ENCODE measurements at regions not wholly inside any gene's neighbourhood (a gene's known extent, or its start where the extent isn't known, plus 50 kb on each side); places are given as distances from the start of the nearest gene placed in this dataset.

GRCh38 chr20:40932436-40932835 is 96.2 kb upstream of the TOP1 start:
- Histone ChIP-seq H3K4me1 (ENCODE audit: control insufficient read depth, extremely low read depth, insufficient read depth, low read length) (no peaks in the 10 kb centered on the region), H3K27me3 (ENCODE audit: control insufficient read depth in 2 of 2, insufficient read depth in 2 of 2, low read length in 2 of 2) (no peaks in the 10 kb centered on the region), H3K9ac (replicated peaks; ENCODE audit: extremely low read depth, insufficient read depth, low read length) (no peak overlapping the region), H3K79me2 (ENCODE audit: control insufficient read depth, insufficient read depth, low read length) (no peaks in the 10 kb centered on the region), H3K4me3 (replicated peaks in 1 of 3; ENCODE audit: insufficient read depth in 1 of 3, low read depth in 1 of 3, low read length in 3 of 3) (no peak overlapping the region), H3K36me3 (ENCODE audit: control insufficient read depth in 2 of 2, extremely low read depth in 1 of 2, insufficient read depth in 2 of 2, low read length in 2 of 2) (no peaks in the 10 kb centered on the region), H2AFZ (ENCODE audit: low read depth, low read length) (no peak overlapping the region), H3K4me2 (ENCODE audit: insufficient read depth, low read length) (no peak overlapping the region), H3K9me1 (replicated peaks; ENCODE audit: control insufficient read depth, extremely low read depth, insufficient read depth, low read length) (no peaks in the 10 kb centered on the region), H3K27ac (ENCODE audit: insufficient read depth, low read depth, low read length) (no peak overlapping the region), H3K9me3 (replicated peaks; ENCODE audit: control insufficient read depth, insufficient read depth, low read length) (no peaks in the 10 kb centered on the region), H4K20me1 (replicated peaks; ENCODE audit: control insufficient read depth, extremely low read depth, insufficient read depth, low read length) (no peaks in the 10 kb centered on the region)
- TF ChIP-seq GATA2 (IDR thresholded peaks at IDR 0.05; ENCODE audit: insufficient read depth, insufficient read length, low read depth, low read length) (no peak), JUN (IDR thresholded peaks at IDR 0.05; ENCODE audit: borderline replicate concordance, insufficient read depth, insufficient read length, low read depth) (no peak), POLR2A (IDR thresholded peaks at IDR 0.05; ENCODE audit: low read depth, low read length) (no peak), FOS (IDR thresholded peaks at IDR 0.05; ENCODE audit: borderline replicate concordance, insufficient read depth, low read length) (no peak)
- ChIA-PET CTCF (interaction anchor here (0.7 to 0.9 kb wide), 2 partner anchors 79 to 191 kb away, joined by 3 read pairs; no protein-coding TSS in a partner anchor), POLR2A (no interaction called here)
- intact Hi-C loops (cut with micrococcal nuclease) (no loop called here), dilution Hi-C loops (cut with MboI; ENCODE audit: extremely low pct_ligation_motif_present, low sequenced_read_pairs) (no loop called here)
- BruUV-seq (replicated peaks), result no TSS peak
- DNase-seq (ENCODE audit: low read depth, low spot score), result no peak
- no peak for FAIRE-seq

GRCh38 chr20:40933758-40934157 is 94.9 kb upstream of the TOP1 start:
- Histone ChIP-seq H2AFZ (ENCODE audit: low read depth, low read length) (no peak overlapping the region), H3K4me2 (ENCODE audit: insufficient read depth, low read length) (no peak overlapping the region), H4K20me1 (replicated peaks; ENCODE audit: control insufficient read depth, extremely low read depth, insufficient read depth, low read length) (no peaks in the 10 kb centered on the region), H3K9me1 (replicated peaks; ENCODE audit: control insufficient read depth, extremely low read depth, insufficient read depth, low read length) (no peaks in the 10 kb centered on the region), H3K4me1 (ENCODE audit: control insufficient read depth, extremely low read depth, insufficient read depth, low read length) (no peaks in the 10 kb centered on the region), H3K9ac (replicated peaks; ENCODE audit: extremely low read depth, insufficient read depth, low read length) (no peak overlapping the region), H3K9me3 (replicated peaks; ENCODE audit: control insufficient read depth, insufficient read depth, low read length) (no peaks in the 10 kb centered on the region), H3K27me3 (ENCODE audit: control insufficient read depth in 2 of 2, insufficient read depth in 2 of 2, low read length in 2 of 2) (no peaks in the 10 kb centered on the region), H3K4me3 (replicated peaks in 1 of 3; ENCODE audit: insufficient read depth in 1 of 3, low read depth in 1 of 3, low read length in 3 of 3) (no peak overlapping the region), H3K36me3 (ENCODE audit: control insufficient read depth in 2 of 2, extremely low read depth in 1 of 2, insufficient read depth in 2 of 2, low read length in 2 of 2) (no peaks in the 10 kb centered on the region), H3K27ac (ENCODE audit: insufficient read depth, low read depth, low read length) (no peak overlapping the region), H3K79me2 (ENCODE audit: control insufficient read depth, insufficient read depth, low read length) (no peaks in the 10 kb centered on the region)
- TF ChIP-seq GATA2 (IDR thresholded peaks at IDR 0.05; ENCODE audit: insufficient read depth, insufficient read length, low read depth, low read length) (no peak), JUN (IDR thresholded peaks at IDR 0.05; ENCODE audit: borderline replicate concordance, insufficient read depth, insufficient read length, low read depth) (no peak), FOS (IDR thresholded peaks at IDR 0.05; ENCODE audit: borderline replicate concordance, insufficient read depth, low read length) (no peak), EZH2 (IDR thresholded peaks at IDR 0.05; ENCODE audit: borderline replicate concordance, low read depth, low read length, severe bottlenecking) (no peak), MAX (IDR thresholded peaks at IDR 0.05; ENCODE audit: insufficient read depth, insufficient read length) (no peak), POLR2A (IDR thresholded peaks at IDR 0.05; ENCODE audit: low read depth, low read length) (no peak), CTCF (IDR thresholded peaks at IDR 0.05; ENCODE audit: extremely low read depth in 1 of 2, insufficient read depth in 1 of 2, low read depth in 1 of 2, low read length in 2 of 2) (no peak), MYC (IDR thresholded peaks at IDR 0.05; ENCODE audit: low read depth, low read length) (no peak), POLR2AphosphoS5 (IDR thresholded peaks at IDR 0.05; ENCODE audit: insufficient read depth, low read depth, low read length) (no peak)
- DNase-seq (ENCODE audit: low read depth, low spot score) (no peak), FAIRE-seq (no peak)
- BruUV-seq (replicated peaks), result no TSS peak
- POLR2A ChIA-PET, result no interaction called here
- intact Hi-C loops (cut with micrococcal nuclease), result no loop called here
- dilution Hi-C loops (cut with MboI; ENCODE audit: extremely low pct_ligation_motif_present, low sequenced_read_pairs), result no loop called here
- CTCF ChIA-PET, result no interaction called here
